SKM-1 treated with dmso at 0.1 percent for 144 hours (cell line): ENCODE measurements at regions not wholly inside any gene's neighbourhood (a gene's known extent, or its start where the extent isn't known, plus 50 kb on each side); places are given as distances from the start of the nearest gene placed in this dataset.

Source experiments
- DNase-seq: peaks from one replicate; lab custom pipeline; 2025; ENCODE audit not compliant: unreplicated experiment; lab: John Stamatoyannopoulos, UW

DNA sequence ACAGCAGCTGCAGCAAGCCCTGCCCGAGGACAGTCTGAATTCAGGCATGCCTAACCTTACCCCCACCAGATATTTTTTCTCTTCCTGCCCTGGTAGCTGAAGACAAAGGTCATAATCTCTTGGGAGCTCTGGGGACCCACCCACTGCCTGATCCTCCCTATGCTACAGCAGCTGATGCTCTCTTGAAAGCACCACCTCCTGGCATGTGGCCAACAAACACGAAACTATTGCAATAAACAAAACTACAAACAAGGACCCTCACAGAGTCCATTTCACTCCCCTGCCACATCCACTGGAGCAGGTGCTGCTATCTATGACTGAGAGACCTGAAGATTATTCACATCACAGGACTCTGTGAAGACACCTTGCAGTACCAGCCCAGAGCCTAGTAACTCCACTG, 238.5 kb upstream of the HS3ST5 start:
- DNase-seq = no peak

DNA sequence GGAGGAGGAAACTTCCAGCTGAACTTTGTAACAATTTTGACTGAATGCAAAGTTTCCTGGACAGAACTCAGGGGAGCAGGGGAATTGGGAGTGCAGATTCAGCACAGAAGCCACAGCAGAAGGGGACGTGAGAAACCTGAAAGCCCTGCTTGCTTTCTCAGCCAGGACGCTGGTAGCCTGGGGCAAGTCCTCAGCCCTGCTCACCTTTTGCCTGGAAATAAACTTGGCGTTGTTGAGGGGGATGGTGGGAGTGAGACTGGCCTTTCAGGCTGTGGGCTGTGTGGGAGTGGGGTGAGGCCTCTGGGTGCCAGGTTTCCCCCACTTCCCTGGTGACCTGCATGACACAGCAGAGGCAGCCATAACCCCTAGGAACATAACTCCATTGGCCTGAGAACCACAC, 238.1 kb upstream of the HS3ST5 start:
- no peak for DNase-seq

DNA sequence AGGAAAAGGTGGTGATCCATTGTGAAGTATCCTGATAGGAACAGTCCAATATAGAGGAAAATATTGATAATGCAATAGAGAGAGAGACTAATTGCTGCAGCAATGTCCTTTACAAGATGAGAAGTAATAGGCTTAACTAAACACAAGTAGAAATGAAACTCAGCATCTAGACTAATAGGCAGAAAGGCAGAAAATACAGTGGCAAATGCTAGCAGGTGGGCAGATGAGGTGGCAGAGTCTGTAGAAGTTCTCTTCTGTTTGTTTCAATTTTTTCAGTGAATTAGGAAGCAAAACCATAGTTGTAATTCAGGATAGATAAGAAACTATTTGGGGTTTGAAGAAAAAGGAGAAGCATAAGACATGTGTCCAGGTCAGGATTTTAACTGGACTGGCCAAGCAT, 236.7 kb upstream of the HS3ST5 start:
- no peak for DNase-seq

DNA sequence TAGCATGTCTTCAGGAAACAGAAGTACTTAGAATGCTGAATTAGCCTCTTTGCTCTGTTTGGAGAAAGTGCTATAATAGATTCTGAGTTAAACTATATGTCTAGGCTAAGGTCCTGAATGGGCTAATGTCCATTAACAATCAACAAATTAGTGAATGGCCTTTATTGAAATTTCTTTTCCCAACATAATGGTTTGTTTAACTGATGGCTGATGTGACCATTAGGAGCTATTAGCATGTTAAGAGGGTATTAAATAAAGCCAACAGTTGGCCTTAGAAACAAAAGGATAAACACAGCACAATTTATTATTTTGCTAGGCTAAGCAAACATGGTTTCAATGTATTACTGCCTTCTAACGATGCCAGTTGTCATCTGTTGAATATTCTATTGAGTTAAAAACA, 234.3 kb upstream of the HS3ST5 start:
- no peak for DNase-seq

DNA sequence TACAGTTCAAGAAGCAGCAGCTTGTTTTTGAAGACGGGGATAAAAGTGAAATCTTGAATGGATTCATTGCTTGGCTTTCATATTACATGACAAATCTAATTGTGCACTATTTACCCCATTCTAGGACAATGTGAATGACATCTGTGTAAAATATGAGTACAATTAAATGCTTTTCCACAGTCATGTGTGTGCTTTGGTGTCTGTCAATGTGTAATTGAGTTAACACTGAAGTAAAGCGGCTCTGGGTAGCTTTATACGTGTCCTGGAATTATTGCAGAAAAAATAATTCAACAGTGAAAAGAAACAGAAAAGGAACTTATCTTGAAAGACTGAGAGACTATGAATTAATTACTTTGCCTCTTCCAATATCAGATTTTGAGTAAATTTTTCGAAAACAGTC, 233.5 kb upstream of the HS3ST5 start:
- no peak for DNase-seq

DNA sequence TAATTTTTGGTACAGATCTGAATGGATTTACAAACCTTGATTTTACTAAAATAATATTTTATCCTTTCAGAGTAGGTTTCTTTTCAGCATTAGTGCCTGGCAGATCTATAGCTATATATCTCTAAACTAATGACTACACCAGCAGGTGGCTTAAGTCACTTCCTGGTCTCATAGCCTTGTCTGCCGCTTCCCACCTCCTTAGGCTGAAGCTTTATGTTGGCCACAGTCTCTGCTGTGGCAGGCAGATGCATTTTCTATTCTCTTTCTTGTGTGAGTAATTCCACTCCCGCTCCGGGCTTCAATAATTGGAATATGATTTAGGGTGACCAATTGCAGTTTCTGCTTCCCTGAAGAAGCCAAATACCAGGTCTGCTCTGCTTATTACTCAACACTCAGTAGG, 226.8 kb upstream of the HS3ST5 start:
- no peak for DNase-seq

DNA sequence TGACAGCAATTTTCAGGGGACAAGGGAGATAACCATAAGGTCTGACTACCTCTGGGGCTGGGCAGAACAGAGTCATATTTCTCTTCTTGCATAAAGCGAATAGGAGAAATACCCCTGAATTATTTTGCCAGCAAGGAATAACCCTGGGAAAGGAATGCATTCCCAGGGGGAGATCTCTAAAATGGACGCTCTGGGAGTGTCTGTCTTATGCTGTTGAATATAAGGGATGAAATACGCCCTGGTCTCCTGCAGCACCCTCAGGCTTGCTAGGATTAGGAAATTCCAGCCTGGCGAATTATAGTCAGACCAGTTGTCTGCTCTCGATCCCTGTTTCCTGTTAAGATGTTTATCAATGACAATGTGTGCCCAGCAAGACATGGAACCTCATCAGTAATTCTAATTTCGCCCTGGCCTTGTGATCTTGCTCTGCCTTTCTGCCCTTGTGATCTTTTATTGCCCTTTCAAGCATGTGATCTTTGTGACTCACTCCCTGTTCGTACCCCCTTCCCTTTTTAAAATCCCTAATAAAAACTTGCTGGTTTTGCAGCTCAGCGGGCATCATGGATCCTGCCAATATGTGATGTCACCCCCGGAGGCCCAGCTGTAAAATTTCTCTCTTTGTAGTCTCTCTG, 221.6 kb upstream of the HS3ST5 start:
- DNase-seq = no peak

DNA sequence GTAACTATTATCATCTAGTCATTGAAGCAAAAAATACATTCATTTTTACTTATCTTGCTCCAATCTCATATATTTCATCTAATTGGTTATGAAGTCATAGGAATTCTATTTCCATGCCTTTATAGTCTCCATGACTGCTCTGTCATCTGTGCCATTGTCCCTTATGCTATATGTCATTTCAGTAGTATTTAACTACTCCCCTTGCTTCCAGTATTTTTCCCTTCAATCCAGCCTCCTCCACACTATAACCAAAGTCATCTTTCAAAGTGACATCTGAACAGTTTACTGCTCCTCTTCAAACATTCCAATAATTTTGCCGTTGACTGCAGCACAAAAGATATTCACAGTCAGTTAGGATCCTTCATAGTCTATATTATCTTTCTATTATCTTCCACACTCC, 216.6 kb upstream of the HS3ST5 start:
- no peak for DNase-seq

DNA sequence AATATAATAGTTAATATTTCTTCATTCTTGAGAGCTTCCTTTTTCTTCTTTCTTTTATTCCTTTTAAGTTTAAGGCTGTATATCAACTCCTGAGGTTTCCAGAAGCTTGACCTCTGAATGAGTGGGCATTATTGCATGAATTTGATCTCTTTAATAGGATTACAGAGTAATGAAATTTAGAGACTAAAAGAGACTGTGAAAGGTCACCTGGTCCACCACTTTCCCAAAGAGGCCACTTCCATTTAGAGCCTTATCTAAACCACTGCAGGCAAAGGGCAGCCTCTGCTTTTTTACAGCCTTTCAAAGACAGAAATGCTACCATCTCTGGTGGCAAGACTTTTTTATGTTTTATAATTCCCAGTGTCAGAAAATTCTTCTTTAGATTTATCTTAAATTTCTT, 215.3 kb upstream of the HS3ST5 start:
- no peak for DNase-seq

DNA sequence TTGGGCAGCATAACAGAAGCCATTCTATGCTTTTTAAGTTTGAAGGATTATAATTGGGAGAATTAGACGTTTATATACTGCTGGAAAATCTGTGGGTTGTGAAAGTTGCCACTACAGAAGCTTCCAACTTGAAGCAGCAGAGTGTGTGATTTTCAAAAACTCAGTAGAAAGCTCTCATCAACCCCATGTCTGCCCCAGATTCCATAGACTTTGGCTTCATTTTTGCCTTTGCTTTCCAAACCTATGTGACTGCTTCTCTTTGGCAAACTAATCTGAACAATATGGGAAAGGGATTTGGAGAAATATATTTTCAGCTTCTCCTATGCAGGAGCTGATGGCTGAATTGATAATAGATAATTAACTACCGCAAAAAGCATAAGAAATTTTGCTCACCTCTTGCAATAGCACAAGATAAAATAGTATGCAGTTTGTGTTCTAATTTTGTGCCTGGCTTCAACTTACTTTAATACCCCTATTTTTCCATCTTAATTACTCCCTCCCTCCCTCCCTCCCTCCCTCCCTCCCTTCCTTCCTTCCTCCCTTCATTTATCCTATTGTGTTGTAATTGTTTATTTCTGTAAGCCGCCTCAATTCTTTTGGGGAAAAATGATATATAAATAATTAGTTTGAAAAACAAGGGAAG, 214.1 kb upstream of the HS3ST5 start:
- DNase-seq = no peak

DNA sequence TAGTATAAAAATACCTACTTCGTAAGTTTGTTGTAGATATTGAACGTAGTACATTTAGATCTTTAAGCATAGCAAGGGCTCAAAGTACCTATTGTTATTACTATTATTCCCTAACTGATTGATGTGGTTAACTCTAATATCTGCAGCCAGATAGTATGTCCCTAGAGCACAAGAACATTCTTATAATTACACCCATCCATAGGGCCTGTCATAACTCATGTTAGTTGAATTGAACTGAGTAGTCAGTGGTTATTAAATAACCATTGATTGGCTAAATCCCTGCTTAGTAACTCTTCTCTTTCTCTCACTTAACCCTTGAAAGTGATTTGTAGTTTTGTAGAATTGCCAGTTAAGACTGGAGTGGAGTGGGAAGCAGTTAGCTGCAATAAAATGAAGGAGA, 207.5 kb upstream of the HS3ST5 start:
- DNase-seq = no peak

DNA sequence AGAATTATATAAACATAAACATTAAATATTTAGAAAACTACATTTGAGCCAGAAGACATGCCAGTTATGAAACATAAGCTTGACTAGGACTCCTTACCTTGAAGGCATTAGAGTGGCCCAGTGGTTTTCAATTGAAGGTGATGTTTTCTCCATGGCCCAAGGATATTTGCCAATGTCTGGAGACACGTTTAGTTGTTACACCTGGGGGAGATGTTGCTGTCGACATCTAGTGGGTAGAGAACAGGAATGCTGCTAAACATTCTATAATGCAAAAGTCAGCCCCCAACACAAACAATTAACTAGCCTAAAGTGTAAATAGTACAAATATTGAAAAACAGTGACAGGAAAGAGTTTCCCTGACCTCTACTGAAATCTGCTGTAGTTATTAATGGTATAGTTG, 200.9 kb upstream of the HS3ST5 start:
- DNase-seq = no peak

DNA sequence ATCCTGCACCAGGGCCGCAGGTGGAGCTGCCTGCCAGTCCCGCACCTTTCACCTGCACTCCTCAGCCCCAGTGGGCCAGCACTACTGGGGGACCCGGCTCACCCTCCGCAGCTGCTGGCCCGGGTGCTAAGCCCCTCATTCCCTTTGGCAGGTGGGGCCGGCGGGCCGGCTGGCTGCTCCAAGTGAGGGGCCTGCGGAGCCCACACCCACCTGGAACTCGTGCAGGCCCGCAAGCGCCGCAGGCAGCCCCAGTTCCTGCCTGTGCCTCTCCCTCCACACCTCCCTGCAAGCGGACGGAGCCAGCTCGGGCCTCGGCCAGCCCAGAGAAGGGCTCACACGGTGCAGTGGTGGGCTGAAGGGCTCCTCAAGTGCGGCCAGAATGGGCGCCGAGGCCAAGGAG, 199.0 kb upstream of the HS3ST5 start:
- DNase-seq = no peak

DNA sequence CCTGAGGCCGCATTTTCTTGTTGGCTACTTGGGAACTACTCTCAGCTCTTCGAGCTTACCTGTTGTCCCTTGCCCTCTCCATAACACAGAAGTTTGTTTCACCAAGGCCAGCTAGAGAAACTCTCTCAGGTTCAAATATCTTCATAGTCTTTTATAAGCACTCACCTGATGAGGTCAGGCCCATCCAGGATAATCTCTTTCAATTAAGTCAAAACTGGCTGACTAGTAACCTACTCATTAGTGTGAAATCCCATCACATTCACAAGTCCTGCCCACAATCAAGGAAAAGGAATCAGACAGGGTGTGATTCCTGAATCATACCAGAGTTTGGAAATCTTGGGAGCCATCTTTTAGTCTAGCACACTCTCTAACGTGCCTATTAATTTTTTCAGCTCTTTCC, 195.2 kb upstream of the HS3ST5 start:
- DNase-seq = no peak

DNA sequence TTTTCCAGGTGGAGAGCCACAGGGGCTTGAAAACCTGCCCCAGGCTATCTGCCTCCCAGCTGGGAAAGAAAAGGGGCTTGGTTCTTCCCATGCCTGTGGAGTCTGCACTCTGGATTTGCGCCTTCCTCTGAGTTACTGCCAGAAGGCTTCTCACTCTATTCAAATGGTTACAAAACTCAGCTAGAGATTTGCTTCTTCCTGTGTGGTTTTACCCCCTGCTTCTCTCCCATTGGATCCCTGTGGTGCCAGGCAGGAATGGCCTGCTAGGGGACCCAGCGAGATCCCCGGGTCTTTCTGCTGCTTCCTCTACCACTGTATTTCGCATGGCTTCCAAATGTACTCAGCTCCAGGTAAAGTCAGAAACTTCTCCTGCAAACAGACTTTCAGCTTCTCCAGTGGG, 192.0 kb upstream of the HS3ST5 start:
- DNase-seq = no peak

DNA sequence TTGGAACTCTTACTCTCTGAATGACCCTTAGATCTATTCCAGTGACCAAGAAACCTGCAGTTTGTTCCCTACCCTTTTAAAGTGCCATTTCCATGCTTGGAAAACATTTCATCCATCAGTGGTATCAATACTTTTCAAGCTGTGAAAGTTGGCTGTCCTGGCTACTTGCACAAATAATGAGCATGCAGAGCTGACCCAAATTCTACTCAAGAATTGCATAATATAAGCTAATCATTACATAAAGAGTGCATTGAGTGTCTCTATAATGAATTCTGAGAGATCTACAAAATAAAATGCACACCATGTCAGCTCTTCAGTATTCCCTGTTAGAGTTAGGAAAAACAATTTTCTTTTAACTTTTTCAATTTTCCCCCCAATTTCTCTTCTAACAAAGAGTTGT, 181.3 kb upstream of the HS3ST5 start:
- DNase-seq = no peak

DNA sequence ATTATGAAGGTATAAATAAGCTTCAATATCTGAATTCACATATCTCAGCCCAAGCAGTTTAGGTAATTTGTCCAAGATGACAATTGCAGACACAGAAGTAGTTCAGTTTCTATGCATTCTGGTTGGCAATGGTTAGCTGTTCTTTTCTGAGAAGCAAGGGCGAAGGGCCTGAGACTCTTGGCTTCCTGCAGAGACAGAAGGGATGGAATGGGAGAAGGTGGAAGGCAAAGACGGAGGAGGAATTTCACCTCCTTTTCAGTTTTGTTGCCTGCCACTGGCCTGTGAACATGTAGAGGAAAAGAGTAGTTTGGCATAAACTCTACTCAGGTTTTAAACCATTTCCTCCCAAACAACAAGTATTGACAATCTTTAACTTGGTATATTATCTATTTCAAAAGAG, 180.7 kb upstream of the HS3ST5 start:
- no peak for DNase-seq

DNA sequence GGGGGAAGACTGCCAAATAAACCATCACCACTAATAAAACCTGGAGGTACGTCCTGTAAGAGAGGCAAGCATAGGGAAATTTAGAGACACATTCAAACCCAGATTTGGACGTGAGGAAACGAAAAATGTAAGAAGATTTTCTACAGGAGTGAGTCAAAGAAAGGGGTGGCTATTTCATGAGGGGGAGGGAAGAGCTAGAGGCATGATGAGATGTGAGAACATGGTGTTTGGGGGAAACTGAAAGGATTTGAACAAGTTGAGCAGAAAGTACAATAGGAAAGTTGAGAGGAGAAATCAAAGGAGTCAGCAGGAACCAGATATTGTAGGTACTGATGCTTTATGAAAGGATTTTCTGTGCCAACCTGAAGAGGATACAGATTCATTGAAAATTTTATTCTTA, 179.1 kb upstream of the HS3ST5 start:
- no peak for DNase-seq

DNA sequence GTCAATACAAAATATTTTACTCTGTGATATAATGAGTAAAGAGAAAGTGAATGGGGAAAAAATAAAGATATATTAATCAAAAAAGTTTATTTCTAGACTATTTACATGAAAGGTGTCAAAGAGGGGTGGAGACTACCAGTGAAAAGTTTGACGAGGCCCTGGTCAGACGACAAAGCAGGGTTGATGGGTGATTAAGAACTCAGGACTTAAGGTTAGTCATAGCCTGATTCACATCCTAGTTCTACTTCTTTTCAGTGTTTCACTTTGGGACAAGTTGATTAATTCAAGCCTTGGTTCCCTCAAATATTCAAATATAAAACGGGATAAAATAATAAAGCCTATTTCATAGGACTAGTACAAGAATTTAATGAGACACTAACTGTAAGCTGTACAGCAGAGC, 178.2 kb upstream of the HS3ST5 start:
- no peak for DNase-seq

DNA sequence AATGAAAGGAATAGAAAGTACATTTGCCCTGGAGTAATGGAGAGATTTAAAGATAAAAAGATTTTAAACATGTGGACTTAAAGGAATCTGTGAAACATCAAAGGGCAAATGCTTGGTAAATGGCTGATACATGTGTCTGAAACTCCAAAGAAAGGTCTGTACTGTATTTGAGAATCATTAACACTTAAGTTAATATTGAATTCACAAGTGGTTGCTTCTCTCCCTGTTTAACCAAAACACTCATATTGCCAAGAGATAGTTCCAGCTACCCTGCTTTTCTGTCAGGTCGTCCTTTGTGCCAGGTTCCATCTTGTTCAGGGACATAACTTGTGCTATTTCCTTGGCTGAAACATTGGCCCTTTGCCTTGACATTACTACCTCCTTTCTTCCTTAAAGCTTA, 171.3 kb upstream of the HS3ST5 start:
- DNase-seq = no peak

DNA sequence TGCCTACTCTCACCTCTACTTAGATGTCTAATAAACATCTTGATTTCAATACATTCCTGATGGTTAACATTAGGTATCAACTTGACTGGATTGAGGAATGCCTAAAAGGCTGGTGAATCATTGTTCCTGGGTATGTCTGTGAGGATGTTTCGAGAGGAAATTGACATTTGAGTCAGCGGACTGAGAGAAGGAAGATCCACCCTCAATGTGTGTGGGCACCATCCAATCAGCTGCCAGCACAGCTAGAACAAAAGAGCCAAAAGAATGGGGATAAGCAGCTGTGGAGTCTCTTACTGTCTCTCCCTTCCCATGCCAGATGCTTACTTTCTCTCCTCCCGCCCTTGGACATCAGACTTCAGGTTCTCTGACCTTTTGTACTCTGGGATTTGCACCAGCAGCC, 128.6 kb upstream of the HS3ST5 start:
- no peak for DNase-seq

DNA sequence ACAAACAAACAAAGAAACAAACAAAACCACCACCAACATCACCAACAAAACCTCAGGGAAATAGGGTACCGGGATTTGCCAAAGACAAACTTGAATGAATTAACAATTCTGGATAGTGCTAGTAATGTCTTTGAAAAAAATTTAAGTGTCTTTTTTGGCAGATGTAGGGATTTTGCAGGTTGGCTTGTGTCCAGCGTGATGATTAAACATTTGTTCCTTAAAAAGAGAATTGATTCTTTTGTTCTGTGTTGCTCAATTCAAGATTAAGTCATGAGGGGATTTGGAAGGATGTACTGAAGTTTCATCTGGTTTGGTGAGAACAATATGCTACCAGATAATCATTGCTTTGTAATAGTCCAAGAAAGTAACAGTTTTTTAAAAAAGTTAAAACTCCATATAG, 125.1 kb upstream of the HS3ST5 start:
- no peak for DNase-seq

DNA sequence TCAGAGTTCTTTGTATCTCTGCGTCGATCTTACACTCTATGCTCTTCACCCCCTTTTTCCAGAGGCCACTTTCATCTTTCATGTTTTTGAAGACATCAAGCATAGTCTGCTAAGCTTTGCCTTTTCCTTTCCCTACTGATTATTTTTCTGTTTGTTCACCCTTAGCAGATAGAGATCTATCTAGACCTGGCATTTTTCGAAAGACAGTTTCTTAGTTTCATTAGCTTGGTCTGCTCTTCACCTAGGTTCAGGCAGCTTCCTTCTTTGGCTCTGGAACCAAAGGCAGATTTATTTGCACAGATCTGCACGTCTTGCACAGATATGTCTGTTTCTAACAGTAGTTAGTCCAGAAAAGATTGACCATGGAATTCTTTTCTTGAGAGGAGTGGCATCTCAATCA, 122.7 kb upstream of the HS3ST5 start:
- DNase-seq = no peak
